ENCODE measurements at regions not wholly inside any gene's neighbourhood (a gene's known extent, or its start where the extent isn't known, plus 50 kb on each side); places are given as distances from the start of the nearest gene placed in this dataset.

- peak; percentile 61 for DNase-seq
- no peak overlapping the region for H3K9ac ChIP-seq (ENCODE audit: low read length)
- no peak overlapping the region for H2BK5ac ChIP-seq (ENCODE audit: low read length)
- no peak overlapping the region for H4K8ac ChIP-seq (ENCODE audit: low read depth, low read length)
- no peak overlapping the region for H3K4me3 ChIP-seq (ENCODE audit: low read length)
- no peak overlapping the region for H3K23ac ChIP-seq (ENCODE audit: low read length)
- WGBS (ENCODE audit: extremely low coverage, insufficient coverage, low lambda C conversion rate): no CpG with 5 or more reads among the region's 3 CpGs
- H2BK15ac ChIP-seq (replicated peaks; ENCODE audit: low read depth): no peak overlapping the region
- H4K5ac ChIP-seq (ENCODE audit: low read length): no peak overlapping the region
- H3K27ac ChIP-seq (ENCODE audit: low read depth, low read length): no peak overlapping the region
- no peak overlapping the region for H3K56ac ChIP-seq (ENCODE audit: low read length)
- H3K79me1 ChIP-seq (ENCODE audit: low read length): no peaks in the 10 kb centered on the region
- peaks cover 2% of the 10 kb centered on the region for H3K4me1 ChIP-seq (ENCODE audit: control insufficient read depth, low read depth, low read length)
- H3K18ac ChIP-seq (ENCODE audit: low read length): no peak overlapping the region
- no peaks in the 10 kb centered on the region for H3K27me3 ChIP-seq (ENCODE audit: insufficient read depth, low read length, poor library complexity)
- H2BK120ac ChIP-seq (ENCODE audit: low read depth, low read length): no peak overlapping the region
- H3K79me2 ChIP-seq (ENCODE audit: control insufficient read depth, insufficient read depth, low read length): no peaks in the 10 kb centered on the region
- H3K4me2 ChIP-seq (ENCODE audit: low read length): no peak overlapping the region
- H3K4ac ChIP-seq (ENCODE audit: low read depth, low read length): no peak overlapping the region
- no peaks in the 10 kb centered on the region for H3K36me3 ChIP-seq (ENCODE audit: control insufficient read depth, insufficient read depth, low read length)
- H2AK5ac ChIP-seq (ENCODE audit: low read length): no peak overlapping the region
Measured at GRCh38 chr6:51468704-51469103, 618.7 kb downstream of the PKHD1 start.

- Histone ChIP-seq H3K18ac (ENCODE audit: low read length) (no peak overlapping the region), H3K36me3 (ENCODE audit: control insufficient read depth, insufficient read depth, low read length) (no peaks in the 10 kb centered on the region), H3K56ac (ENCODE audit: low read length) (no peak overlapping the region), H2BK120ac (ENCODE audit: low read depth, low read length) (no peak overlapping the region), H2BK5ac (ENCODE audit: low read length) (no peak overlapping the region), H3K4ac (ENCODE audit: low read depth, low read length) (no peak overlapping the region), H3K27ac (ENCODE audit: low read depth, low read length) (no peak overlapping the region), H3K23ac (ENCODE audit: low read length) (no peak overlapping the region), H3K79me1 (ENCODE audit: low read length) (no peaks in the 10 kb centered on the region), H2AK5ac (ENCODE audit: low read length) (no peak overlapping the region), H2BK15ac (replicated peaks; ENCODE audit: low read depth) (no peak overlapping the region), H3K4me2 (ENCODE audit: low read length) (no peak overlapping the region), H4K8ac (ENCODE audit: low read depth, low read length) (no peak overlapping the region), H3K27me3 (ENCODE audit: insufficient read depth, low read length, poor library complexity) (no peaks in the 10 kb centered on the region), H3K9ac (ENCODE audit: low read length) (no peak overlapping the region), H3K4me3 (ENCODE audit: low read length) (no peak overlapping the region), H3K79me2 (ENCODE audit: control insufficient read depth, insufficient read depth, low read length) (no peaks in the 10 kb centered on the region), H4K5ac (ENCODE audit: low read length) (no peak overlapping the region), H3K4me1 (ENCODE audit: control insufficient read depth, low read depth, low read length) (peaks cover 2% of the 10 kb centered on the region)
- peak; percentile 88 for DNase-seq
- no CpG with 5 or more reads among the region's 5 CpGs for WGBS (ENCODE audit: extremely low coverage, insufficient coverage, low lambda C conversion rate)
Measured at GRCh38 chr6:51472745-51473487, 614.5 kb downstream of the PKHD1 start.

- H2BK15ac ChIP-seq (replicated peaks; ENCODE audit: low read depth): no peak overlapping the region
- H3K27ac ChIP-seq (ENCODE audit: low read depth, low read length): no peak overlapping the region
- no peak overlapping the region for H3K18ac ChIP-seq (ENCODE audit: low read length)
- no peaks in the 10 kb centered on the region for H3K36me3 ChIP-seq (ENCODE audit: control insufficient read depth, insufficient read depth, low read length)
- no peaks in the 10 kb centered on the region for H3K79me2 ChIP-seq (ENCODE audit: control insufficient read depth, insufficient read depth, low read length)
- no peak overlapping the region for H3K4me2 ChIP-seq (ENCODE audit: low read length)
- H4K8ac ChIP-seq (ENCODE audit: low read depth, low read length): no peak overlapping the region
- no peak overlapping the region for H4K5ac ChIP-seq (ENCODE audit: low read length)
- no CpG with 5 or more reads among the region's 9 CpGs for WGBS (ENCODE audit: extremely low coverage, insufficient coverage, low lambda C conversion rate)
- no peak overlapping the region for H2BK120ac ChIP-seq (ENCODE audit: low read depth, low read length)
- H3K9ac ChIP-seq (ENCODE audit: low read length): no peak overlapping the region
- no peak overlapping the region for H3K23ac ChIP-seq (ENCODE audit: low read length)
- no peaks in the 10 kb centered on the region for H3K79me1 ChIP-seq (ENCODE audit: low read length)
- no peak overlapping the region for H2BK5ac ChIP-seq (ENCODE audit: low read length)
- H3K27me3 ChIP-seq (ENCODE audit: insufficient read depth, low read length, poor library complexity): no peaks in the 10 kb centered on the region
- H2AK5ac ChIP-seq (ENCODE audit: low read length): no peak overlapping the region
- H3K4me3 ChIP-seq (ENCODE audit: low read length): no peak overlapping the region
- H3K4ac ChIP-seq (ENCODE audit: low read depth, low read length): no peak overlapping the region
- no peak for DNase-seq
- H3K4me1 ChIP-seq (ENCODE audit: control insufficient read depth, low read depth, low read length): peaks cover 2% of the 10 kb centered on the region
- no peak overlapping the region for H3K56ac ChIP-seq (ENCODE audit: low read length)
Measured at GRCh38 chr6:51474022-51474975, 613.1 kb downstream of the PKHD1 start.

GRCh38 chr6:51477711-51478311 lies 609.6 kb downstream of the PKHD1 start:
- Histone ChIP-seq H3K9ac (ENCODE audit: low read length) (no peak overlapping the region), H3K79me2 (ENCODE audit: control insufficient read depth, insufficient read depth, low read length) (no peaks in the 10 kb centered on the region), H3K36me3 (ENCODE audit: control insufficient read depth, insufficient read depth, low read length) (no peaks in the 10 kb centered on the region), H3K27ac (ENCODE audit: low read depth, low read length) (no peak overlapping the region), H3K18ac (ENCODE audit: low read length) (no peak overlapping the region), H3K4ac (ENCODE audit: low read depth, low read length) (no peak overlapping the region), H2BK15ac (replicated peaks; ENCODE audit: low read depth) (no peak overlapping the region), H3K4me3 (ENCODE audit: low read length) (no peak overlapping the region), H2BK5ac (ENCODE audit: low read length) (no peak overlapping the region), H3K56ac (ENCODE audit: low read length) (no peak overlapping the region), H3K4me2 (ENCODE audit: low read length) (no peak overlapping the region), H4K5ac (ENCODE audit: low read length) (no peak overlapping the region), H3K23ac (ENCODE audit: low read length) (no peak overlapping the region), H2BK120ac (ENCODE audit: low read depth, low read length) (no peak overlapping the region), H2AK5ac (ENCODE audit: low read length) (no peak overlapping the region), H3K4me1 (ENCODE audit: control insufficient read depth, low read depth, low read length) (peaks cover 2% of the 10 kb centered on the region), H3K27me3 (ENCODE audit: insufficient read depth, low read length, poor library complexity) (no peaks in the 10 kb centered on the region), H4K8ac (ENCODE audit: low read depth, low read length) (no peak overlapping the region), H3K79me1 (ENCODE audit: low read length) (no peaks in the 10 kb centered on the region)
- no peak for DNase-seq
- no CpG with 5 or more reads among the region's 8 CpGs for WGBS (ENCODE audit: extremely low coverage, insufficient coverage, low lambda C conversion rate)

GRCh38 chr6:51479296-51479695 lies 608.1 kb downstream of the PKHD1 start:
- no peak overlapping the region for H2AK5ac ChIP-seq (ENCODE audit: low read length)
- H4K8ac ChIP-seq (ENCODE audit: low read depth, low read length): no peak overlapping the region
- no peak overlapping the region for H2BK120ac ChIP-seq (ENCODE audit: low read depth, low read length)
- DNase-seq: no peak
- H3K36me3 ChIP-seq (ENCODE audit: control insufficient read depth, insufficient read depth, low read length): no peaks in the 10 kb centered on the region
- no peaks in the 10 kb centered on the region for H3K27me3 ChIP-seq (ENCODE audit: insufficient read depth, low read length, poor library complexity)
- H3K27ac ChIP-seq (ENCODE audit: low read depth, low read length): no peak overlapping the region
- no CpG with 5 or more reads among the region's 1 CpG for WGBS (ENCODE audit: extremely low coverage, insufficient coverage, low lambda C conversion rate)
- H3K18ac ChIP-seq (ENCODE audit: low read length): no peak overlapping the region
- no peaks in the 10 kb centered on the region for H3K79me2 ChIP-seq (ENCODE audit: control insufficient read depth, insufficient read depth, low read length)
- no peaks in the 10 kb centered on the region for H3K79me1 ChIP-seq (ENCODE audit: low read length)
- peaks cover 2% of the 10 kb centered on the region for H3K4me1 ChIP-seq (ENCODE audit: control insufficient read depth, low read depth, low read length)
- H2BK15ac ChIP-seq (replicated peaks; ENCODE audit: low read depth): no peak overlapping the region
- H3K4me3 ChIP-seq (ENCODE audit: low read length): no peak overlapping the region
- no peak overlapping the region for H3K4me2 ChIP-seq (ENCODE audit: low read length)
- no peak overlapping the region for H3K23ac ChIP-seq (ENCODE audit: low read length)
- no peak overlapping the region for H3K56ac ChIP-seq (ENCODE audit: low read length)
- no peak overlapping the region for H3K4ac ChIP-seq (ENCODE audit: low read depth, low read length)
- no peak overlapping the region for H4K5ac ChIP-seq (ENCODE audit: low read length)
- no peak overlapping the region for H3K9ac ChIP-seq (ENCODE audit: low read length)
- H2BK5ac ChIP-seq (ENCODE audit: low read length): no peak overlapping the region

All from mesendoderm (in vitro differentiated cells).